G401.6 (cell line): ENCODE measurements at regions not wholly inside any gene's neighbourhood (a gene's known extent, or its start where the extent isn't known, plus 50 kb on each side); places are given as distances from the start of the nearest gene placed in this dataset.
"Not testable (repeated sequence)": the region's sequence is repeated elsewhere in the genome, so short reads cannot be mapped to it uniquely, and the experiment has no call there.

Experiments
- FAIRE-seq: peaks from 2 replicates; lab custom pipeline; 2012; peaks lifted over from hg19 to GRCh38; lab: Jason Lieb, UNC

DNA sequence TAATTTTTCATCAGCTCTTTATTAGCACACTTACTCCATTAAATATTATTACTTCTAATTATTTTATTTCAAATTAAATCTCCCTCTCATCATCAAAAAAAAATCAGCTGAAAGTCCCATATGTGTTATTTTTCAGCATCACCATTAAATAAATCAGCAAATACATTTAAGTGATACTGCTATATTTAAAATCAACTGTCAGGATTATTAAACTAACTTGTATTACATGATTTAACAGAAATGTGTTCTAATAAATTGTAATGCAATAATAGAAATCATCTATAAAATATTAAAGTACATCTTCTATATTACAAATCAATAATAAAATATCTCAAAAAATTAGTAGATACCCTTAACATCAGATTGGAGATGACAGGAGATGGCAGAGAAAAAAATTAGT is 538.6 kb upstream of the MIR17HG start:
- no peak for FAIRE-seq

- FAIRE-seq: no peak
These were observed 523.5 kb upstream of the MIR17HG start for GRCh38 chr13:90824032-90824431.

DNA sequence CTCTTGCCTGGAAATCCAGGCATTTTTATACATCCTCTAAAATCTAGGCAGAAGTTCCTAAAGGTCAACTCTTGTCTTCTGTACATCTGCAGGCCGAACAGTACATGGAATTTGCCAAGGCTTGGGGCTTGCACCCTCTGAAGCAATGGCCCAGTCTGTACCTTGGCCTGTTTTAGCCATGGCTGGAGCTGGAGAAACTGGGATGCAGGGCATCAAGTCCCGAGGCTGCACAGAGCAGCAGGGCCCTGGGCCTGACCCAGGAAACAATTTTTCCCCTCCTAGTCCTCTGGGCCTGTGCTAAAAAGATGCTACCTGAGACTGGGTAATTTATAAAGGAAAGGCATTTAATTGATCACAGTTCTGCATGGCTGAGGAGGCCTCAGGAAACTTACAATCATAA is 520.8 kb upstream of the MIR17HG start:
- no peak for FAIRE-seq

DNA sequence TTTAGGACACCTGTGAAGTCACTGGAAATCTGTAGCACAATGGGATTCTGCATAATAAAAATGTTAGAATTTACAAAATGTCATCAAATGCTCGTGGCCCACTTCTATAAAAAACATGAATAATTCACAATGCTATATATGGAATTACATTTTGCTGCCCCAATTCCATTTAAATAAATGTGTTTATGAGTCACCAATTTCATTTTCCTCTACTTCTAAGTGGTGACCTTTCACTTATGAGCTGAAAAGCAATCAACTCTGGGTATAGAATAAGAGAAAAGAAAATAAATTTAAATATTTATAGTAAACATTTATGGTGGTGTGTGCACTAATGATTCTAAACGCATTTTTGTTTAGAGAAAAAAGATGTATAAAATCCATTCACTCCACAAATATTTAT is 516.7 kb upstream of the MIR17HG start:
- FAIRE-seq: no peak

DNA sequence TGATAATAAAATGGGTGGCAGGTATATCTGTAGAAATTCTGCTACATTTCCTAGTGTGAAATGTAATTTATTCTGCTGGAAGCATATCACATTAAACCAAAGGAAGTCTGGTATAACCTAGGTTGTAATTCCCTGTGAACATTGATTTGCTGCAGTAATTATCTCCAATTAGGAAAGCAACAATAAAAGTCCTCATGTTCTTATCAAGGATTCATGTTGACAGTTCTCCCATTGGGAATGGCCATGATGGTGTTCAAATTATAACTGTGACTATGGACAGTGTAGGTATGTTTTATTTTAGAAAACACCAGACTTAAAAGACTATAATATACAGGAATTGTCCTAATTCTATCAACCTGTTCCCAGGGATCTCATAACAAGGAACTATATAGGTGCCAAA is 513.5 kb upstream of the MIR17HG start:
- FAIRE-seq: no peak

GRCh38 chr13:90834700-90835099 is 512.8 kb upstream of the MIR17HG start:
- FAIRE-seq: no peak

DNA sequence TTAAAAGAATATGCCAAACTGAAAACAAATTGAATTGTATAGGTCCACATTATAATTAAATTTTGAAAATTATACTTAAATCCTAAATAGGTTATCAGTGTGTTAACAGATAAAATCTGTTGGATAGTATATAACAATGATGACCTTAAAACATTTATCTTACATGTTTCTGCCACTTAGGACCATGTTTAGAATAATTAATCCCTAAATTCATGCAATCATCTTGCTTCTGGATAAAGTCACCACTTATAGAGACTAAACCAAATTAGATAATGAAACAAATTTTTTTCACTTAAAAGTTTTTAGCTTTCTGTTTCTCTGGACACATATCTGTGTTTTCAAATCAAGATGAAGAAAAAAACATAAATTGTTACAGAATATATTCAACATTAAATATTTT is 511.7 kb upstream of the MIR17HG start:
- peak; percentile 19 for FAIRE-seq

GRCh38 chr13:90838317-90838960 is 509.0 kb upstream of the MIR17HG start:
- no peak for FAIRE-seq

GRCh38 chr13:90839061-90839460 is 508.4 kb upstream of the MIR17HG start:
- no peak for FAIRE-seq

- no peak for FAIRE-seq
These were observed 500.6 kb upstream of the MIR17HG start for GRCh38 chr13:90846936-90847335.

GRCh38 chr13:90853666-90854065 is 493.8 kb upstream of the MIR17HG start:
- not testable (repeated sequence) for FAIRE-seq

- no peak for FAIRE-seq
These were observed 489.6 kb upstream of the MIR17HG start for GRCh38 chr13:90857921-90858320.

- FAIRE-seq: no peak
These were observed 481.5 kb upstream of the MIR17HG start for GRCh38 chr13:90866006-90866405.

- FAIRE-seq: peak; percentile 98
These were observed 480.2 kb upstream of the MIR17HG start for GRCh38 chr13:90867336-90867683.

GRCh38 chr13:90868321-90868920 is 479.1 kb upstream of the MIR17HG start:
- peak; percentile 94 for FAIRE-seq

DNA sequence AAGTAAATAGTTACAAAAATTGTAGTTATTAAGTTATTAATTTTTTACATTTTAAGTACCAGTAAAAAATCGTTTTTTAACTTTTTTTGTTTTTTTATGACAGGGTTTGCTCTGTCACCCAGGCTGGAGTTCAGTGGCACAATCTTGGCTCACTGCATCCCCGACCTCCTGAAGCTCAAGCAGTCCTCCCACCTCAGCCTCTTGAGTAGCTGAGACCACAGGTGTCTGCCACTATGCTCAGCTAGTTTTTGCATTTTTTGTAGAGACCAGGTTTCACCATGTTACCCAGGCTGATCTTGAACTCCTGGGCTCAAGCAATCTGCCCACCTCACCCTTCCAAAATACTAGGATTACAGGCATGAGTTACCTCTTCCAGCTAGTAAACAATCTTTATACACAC is 477.9 kb upstream of the MIR17HG start:
- FAIRE-seq: no peak

GRCh38 chr13:90872491-90873025 is 474.9 kb upstream of the MIR17HG start:
- FAIRE-seq: no peak

- no peak for FAIRE-seq
These were observed 466.7 kb upstream of the MIR17HG start for GRCh38 chr13:90880790-90881189.

GRCh38 chr13:90882551-90882950 is 464.9 kb upstream of the MIR17HG start:
- FAIRE-seq: no peak

GRCh38 chr13:90883592-90883991 is 463.9 kb upstream of the MIR17HG start:
- FAIRE-seq: peak; percentile 3

DNA sequence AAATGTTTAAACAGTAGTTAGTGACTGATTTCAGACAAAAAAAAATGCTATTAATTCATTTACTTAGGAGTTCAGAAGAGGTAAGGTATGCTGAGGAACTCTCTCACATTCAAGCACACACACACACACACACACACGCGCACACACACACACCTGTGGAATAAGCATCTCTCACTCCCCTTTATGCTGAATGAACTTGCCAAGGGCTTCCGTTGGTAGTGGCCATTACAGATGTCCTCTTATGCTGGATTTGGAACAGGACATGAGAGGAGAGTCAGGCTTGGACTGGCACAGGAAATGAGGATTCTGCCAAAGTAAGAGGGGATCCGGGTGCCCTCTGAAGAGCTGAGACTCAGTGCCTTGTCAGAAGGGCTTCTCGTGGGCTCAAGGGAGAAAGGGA is 463.4 kb upstream of the MIR17HG start:
- no peak for FAIRE-seq

- no peak for FAIRE-seq
These were observed 457.3 kb upstream of the MIR17HG start for GRCh38 chr13:90889906-90890834.

DNA sequence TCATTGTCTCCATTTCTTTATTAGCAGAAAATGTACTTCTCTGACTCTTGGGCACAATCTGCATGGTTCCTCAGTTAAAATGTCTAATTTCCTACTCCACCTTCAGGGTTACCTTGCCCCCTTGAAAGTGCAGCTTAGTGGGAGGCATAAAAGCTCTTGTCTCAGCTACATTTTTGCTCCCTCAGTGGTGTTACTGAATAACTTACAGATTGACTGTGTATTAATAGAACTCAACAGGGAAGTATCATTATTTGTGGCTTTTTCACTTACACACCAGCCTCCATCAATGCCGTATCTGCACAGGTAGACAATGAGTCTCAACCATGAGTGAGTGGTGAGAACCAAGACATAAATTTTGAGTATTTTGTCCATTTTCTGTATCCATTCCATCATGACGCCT is 456.2 kb upstream of the MIR17HG start:
- no peak for FAIRE-seq
